ENCODE measurements at regions not wholly inside any gene's neighbourhood (a gene's known extent, or its start where the extent isn't known, plus 50 kb on each side); places are given as distances from the start of the nearest gene placed in this dataset.

DNA sequence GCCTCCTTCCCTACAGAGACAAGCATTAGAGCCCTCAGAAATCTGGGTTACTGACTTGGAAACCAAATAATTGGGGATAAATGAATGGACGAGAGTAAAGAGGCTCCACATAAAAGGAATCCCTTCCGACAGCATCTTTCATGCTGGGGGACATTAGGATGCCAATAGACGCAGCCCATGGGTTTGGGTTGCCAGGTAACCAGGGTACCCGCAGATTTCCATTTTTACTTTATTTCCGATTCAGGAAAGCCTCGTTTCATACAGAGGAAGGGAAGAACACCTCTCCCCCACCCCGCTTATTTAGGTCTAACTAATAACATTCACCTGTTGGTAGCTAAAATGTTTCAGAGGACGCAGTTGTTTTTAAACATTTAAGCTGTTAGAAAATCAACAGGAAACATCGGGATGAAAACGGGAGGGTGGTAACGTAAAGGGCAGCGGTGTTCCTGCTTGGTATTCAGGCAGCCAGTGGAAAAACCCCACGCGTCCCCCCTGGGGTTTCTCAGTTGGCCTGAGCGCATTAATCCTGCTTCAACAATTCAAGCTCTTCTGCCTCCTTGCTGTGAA is 179.5 kb downstream of the YTHDC2 start:
- TF ChIP-seq, protein P1, sequence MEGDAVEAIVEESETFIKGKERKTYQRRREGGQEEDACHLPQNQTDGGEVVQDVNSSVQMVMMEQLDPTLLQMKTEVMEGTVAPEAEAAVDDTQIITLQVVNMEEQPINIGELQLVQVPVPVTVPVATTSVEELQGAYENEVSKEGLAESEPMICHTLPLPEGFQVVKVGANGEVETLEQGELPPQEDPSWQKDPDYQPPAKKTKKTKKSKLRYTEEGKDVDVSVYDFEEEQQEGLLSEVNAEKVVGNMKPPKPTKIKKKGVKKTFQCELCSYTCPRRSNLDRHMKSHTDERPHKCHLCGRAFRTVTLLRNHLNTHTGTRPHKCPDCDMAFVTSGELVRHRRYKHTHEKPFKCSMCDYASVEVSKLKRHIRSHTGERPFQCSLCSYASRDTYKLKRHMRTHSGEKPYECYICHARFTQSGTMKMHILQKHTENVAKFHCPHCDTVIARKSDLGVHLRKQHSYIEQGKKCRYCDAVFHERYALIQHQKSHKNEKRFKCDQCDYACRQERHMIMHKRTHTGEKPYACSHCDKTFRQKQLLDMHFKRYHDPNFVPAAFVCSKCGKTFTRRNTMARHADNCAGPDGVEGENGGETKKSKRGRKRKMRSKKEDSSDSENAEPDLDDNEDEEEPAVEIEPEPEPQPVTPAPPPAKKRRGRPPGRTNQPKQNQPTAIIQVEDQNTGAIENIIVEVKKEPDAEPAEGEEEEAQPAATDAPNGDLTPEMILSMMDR (conservative IDR thresholded peaks at IDR 0.05; ENCODE audit: low read depth, low read length), result no peak
- TF ChIP-seq RCOR1 (IDR thresholded peaks at IDR 0.05; ENCODE audit: insufficient replicate concordance, low read length) (no peak), SMC3 (IDR thresholded peaks at IDR 0.05; ENCODE audit: low read depth, low read length) (no peak), MXI1 (IDR thresholded peaks at IDR 0.05; ENCODE audit: borderline replicate concordance, low read depth, low read length) (no peak)
